Activated CD4-positive, alpha-beta T cell treated with anti-CD3 and anti-CD28 coated beads, Interleukin-2, amount 10 ng/mL, durations not matched to agents 7 days and 5 days (primary cell): ENCODE measurements at regions not wholly inside any gene's neighbourhood (a gene's known extent, or its start where the extent isn't known, plus 50 kb on each side); places are given as distances from the start of the nearest gene placed in this dataset.

Experiments used
- CTCF ChIA-PET: fragments of 350-600 bp; sonication (Branson Sonifier 250); formaldehyde crosslinking; loops from one replicate; lab custom pipeline; 2021; ENCODE audit warnings: antibody characterized with exemption; lab: Charles Lee
- POLR2A ChIA-PET: fragments of 350-600 bp; sonication (Branson Sonifier 250); formaldehyde crosslinking; loops from one replicate; lab custom pipeline; 2021; ENCODE audit warnings: antibody characterized with exemption; lab: Charles Lee
- DNase-seq: peaks from one replicate; pipeline ENCODE4 v3.0.0-alpha.2; 2020
- H3K27ac Mint-ChIP-seq: one replicate; pipeline ENCODE4 v1.8.0; 2021; ENCODE audit warnings: mild to moderate bottlenecking, moderate library complexity, mixed read lengths
- H3K27me3 Mint-ChIP-seq: one replicate; pipeline ENCODE4 v1.8.0; 2021; ENCODE audit warnings: mixed read lengths
- H3K36me3 Mint-ChIP-seq: one replicate; pipeline ENCODE4 v1.8.0; 2021; ENCODE audit warnings: low read depth, mixed read lengths
- H3K4me1 Mint-ChIP-seq: one replicate; pipeline ENCODE4 v1.8.0; 2021; ENCODE audit warnings: mixed read lengths
- H3K4me3 Mint-ChIP-seq: one replicate; pipeline ENCODE4 v1.8.0; 2021; ENCODE audit warnings: mild to moderate bottlenecking, moderate library complexity, mixed read lengths
- H3K9me3 Mint-ChIP-seq: one replicate; pipeline ENCODE4 v1.8.0; 2021; ENCODE audit warnings: mixed read lengths

DNA sequence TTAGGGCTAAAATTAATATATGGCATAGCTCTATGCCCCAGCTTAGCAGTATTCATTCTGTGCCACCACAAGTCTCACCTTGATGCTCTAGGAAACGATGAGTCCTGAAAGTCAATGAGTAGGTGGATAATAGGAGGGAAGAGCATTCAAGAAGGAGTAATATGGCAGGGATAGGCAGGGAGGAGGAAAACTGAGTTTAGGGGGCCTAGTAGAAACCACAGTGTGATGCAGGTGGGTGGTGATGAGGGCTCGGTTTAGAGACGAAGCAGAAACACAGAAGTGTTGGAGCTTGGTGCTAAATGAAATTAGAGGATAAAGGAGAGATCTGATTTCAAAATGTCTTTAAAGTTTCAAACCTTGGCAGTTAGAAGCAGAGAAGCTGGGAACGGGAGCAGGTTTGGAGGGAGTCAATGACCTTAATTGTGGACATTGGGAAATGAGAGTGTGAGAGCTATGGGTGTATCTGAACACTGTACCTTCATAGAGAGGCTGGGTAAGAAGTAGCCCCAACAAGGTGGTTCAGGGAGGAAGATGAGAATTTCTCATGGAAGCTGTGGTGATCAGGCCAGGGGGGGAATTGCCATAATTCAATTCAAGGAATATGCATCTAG lies 144.7 kb upstream of the CPSF6 start:
- CTCF ChIA-PET: interaction anchor here (0.9 to 1.3 kb wide), 2 partner anchors 10 to 17 kb away, joined by 3 read pairs; no protein-coding TSS in a partner anchor
- Mint-ChIP-seq H3K27me3 (peaks cover 15% of the 10 kb centered on the region), H3K9me3 (no peaks in the 10 kb centered on the region), H3K4me3 (no peak overlapping the region), H3K36me3 (no peaks in the 10 kb centered on the region), H3K27ac (no peak overlapping the region), H3K4me1 (no peaks in the 10 kb centered on the region)
- POLR2A ChIA-PET: no interaction called here
- no peak for DNase-seq

GRCh38 chr12:69095765-69096477 lies 143.4 kb upstream of the CPSF6 start:
- ChIA-PET CTCF (interaction anchor here (1.3 kb wide), 2 partner anchors 11 to 18 kb away, joined by 3 read pairs; no protein-coding TSS in a partner anchor), POLR2A (interaction anchor here (0.7 kb wide), 1 partner anchor 381 kb away, joined by 5 read pairs; no protein-coding TSS in a partner anchor)
- H3K4me3 Mint-ChIP-seq: no peak overlapping the region
- no peaks in the 10 kb centered on the region for H3K4me1 Mint-ChIP-seq
- no peaks in the 10 kb centered on the region for H3K9me3 Mint-ChIP-seq
- peaks cover 10% of the 10 kb centered on the region for H3K27me3 Mint-ChIP-seq
- H3K36me3 Mint-ChIP-seq: no peaks in the 10 kb centered on the region
- DNase-seq: no peak
- no peak overlapping the region for H3K27ac Mint-ChIP-seq

- CTCF ChIA-PET: interaction anchor here (1.3 kb wide), 1 partner anchor 10 kb away, joined by 3 read pairs; no protein-coding TSS in a partner anchor
- H3K27ac Mint-ChIP-seq: no peak overlapping the region
These were observed 142.6 kb upstream of the CPSF6 start for GRCh38 chr12:69096669-69097335.

DNA sequence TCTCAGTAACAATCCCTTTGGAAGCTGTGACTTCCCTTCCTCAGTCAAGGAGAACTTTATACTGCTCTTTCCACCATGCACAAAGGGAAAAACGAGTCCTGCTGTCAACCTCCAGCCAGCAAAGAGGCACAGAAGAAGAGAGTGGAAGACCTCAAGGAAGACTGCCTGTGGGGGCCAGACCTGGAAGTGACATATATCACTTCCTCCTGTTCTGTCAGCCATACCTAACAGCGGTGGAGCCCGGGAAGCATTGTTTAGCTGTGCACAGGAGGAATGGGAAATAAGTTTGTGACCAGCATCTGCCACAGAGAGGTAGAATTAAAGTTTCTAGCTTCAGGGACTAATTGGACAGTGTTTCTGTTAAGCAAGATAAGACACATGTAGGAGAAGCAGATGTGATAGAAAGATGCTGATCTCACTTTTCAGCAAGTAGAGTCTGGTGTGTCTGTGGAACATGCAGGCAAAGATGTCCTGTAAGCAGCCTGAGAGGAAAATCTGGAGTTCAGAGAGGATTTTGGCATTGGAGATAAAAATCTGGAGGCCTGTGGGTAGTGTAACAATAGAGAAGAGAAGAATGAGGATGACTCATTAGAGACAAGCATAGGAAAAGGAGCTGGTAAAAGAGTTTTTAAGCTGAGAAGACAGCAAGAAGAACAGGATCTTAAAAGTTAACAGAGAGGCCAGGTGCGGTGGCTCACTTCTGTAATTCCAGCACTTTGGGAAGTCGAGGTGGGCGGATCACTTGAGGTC lies 141.6 kb upstream of the CPSF6 start:
- Mint-ChIP-seq H3K27me3 (peaks cover 5% of the 10 kb centered on the region), H3K4me3 (no peak overlapping the region), H3K9me3 (no peaks in the 10 kb centered on the region), H3K36me3 (no peaks in the 10 kb centered on the region), H3K4me1 (no peaks in the 10 kb centered on the region), H3K27ac (no peak overlapping the region)
- DNase-seq: no peak
- POLR2A ChIA-PET: no interaction called here
- CTCF ChIA-PET: no interaction called here

More at GRCh38 chr12:69096669-69097335, 142.6 kb upstream of the CPSF6 start:
- H3K27me3 Mint-ChIP-seq: peaks cover 10% of the 10 kb centered on the region
- POLR2A ChIA-PET: no interaction called here
- H3K36me3 Mint-ChIP-seq: no peaks in the 10 kb centered on the region
- H3K4me3 Mint-ChIP-seq: no peak overlapping the region
- H3K9me3 Mint-ChIP-seq: no peaks in the 10 kb centered on the region
- no peak for DNase-seq
- H3K4me1 Mint-ChIP-seq: no peaks in the 10 kb centered on the region

DNA sequence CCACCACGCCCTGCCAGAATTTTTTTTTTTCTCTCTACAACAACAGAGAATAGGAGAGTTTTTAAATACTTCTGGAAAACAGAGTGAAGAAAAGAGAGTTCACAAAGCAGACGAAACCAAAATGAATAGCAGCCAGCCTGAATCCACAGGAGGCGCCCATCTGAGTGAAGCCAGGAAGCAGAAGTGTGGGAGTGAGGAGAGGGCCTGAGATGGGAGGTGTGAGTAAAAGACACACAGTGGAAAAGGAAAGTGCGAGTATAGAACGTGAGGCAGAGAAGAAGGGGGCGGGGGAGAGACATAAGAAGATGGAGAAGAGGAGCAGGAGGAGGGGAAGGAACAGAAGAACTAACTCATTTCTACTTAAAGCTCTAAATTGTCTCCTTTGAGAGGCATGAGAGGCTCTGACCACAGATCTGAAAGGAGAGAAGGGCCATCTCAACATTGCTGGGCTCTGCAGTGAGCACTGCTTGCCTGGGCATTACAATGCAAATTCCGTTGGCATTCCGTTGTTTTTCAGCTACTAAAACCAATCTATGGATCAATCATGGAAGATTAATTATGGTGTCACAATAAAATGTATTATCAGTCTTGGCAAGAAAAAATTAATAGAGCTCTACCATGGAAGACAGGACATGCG lies 140.1 kb upstream of the CPSF6 start:
- ChIA-PET CTCF (interaction anchor here (0.6 kb wide), 1 partner anchor 140 kb away, joined by 3 read pairs; no protein-coding TSS in a partner anchor), POLR2A (no interaction called here)
- no peak for DNase-seq

GRCh38 chr12:69101505-69101904 lies 137.9 kb upstream of the CPSF6 start:
- no peaks in the 10 kb centered on the region for H3K36me3 Mint-ChIP-seq
- H3K4me1 Mint-ChIP-seq: no peaks in the 10 kb centered on the region
- POLR2A ChIA-PET: no interaction called here
- no peak overlapping the region for H3K4me3 Mint-ChIP-seq
- CTCF ChIA-PET: no interaction called here
- H3K27me3 Mint-ChIP-seq: no peaks in the 10 kb centered on the region
- H3K9me3 Mint-ChIP-seq: no peaks in the 10 kb centered on the region
- DNase-seq: no peak
- H3K27ac Mint-ChIP-seq: no peak overlapping the region

More for the DNA sequence above, 140.1 kb upstream of the CPSF6 start:
- no peak overlapping the region for H3K27ac Mint-ChIP-seq
- no peaks in the 10 kb centered on the region for H3K4me1 Mint-ChIP-seq
- H3K36me3 Mint-ChIP-seq: no peaks in the 10 kb centered on the region
- no peak overlapping the region for H3K4me3 Mint-ChIP-seq
- H3K9me3 Mint-ChIP-seq: no peaks in the 10 kb centered on the region
- H3K27me3 Mint-ChIP-seq: no peaks in the 10 kb centered on the region

GRCh38 chr12:69102856-69103255 lies 136.5 kb upstream of the CPSF6 start:
- POLR2A ChIA-PET: no interaction called here
- Mint-ChIP-seq H3K27me3 (no peaks in the 10 kb centered on the region), H3K27ac (no peak overlapping the region), H3K4me3 (no peak overlapping the region), H3K4me1 (no peaks in the 10 kb centered on the region), H3K9me3 (no peaks in the 10 kb centered on the region), H3K36me3 (no peaks in the 10 kb centered on the region)
- CTCF ChIA-PET: no interaction called here
- DNase-seq: no peak

DNA sequence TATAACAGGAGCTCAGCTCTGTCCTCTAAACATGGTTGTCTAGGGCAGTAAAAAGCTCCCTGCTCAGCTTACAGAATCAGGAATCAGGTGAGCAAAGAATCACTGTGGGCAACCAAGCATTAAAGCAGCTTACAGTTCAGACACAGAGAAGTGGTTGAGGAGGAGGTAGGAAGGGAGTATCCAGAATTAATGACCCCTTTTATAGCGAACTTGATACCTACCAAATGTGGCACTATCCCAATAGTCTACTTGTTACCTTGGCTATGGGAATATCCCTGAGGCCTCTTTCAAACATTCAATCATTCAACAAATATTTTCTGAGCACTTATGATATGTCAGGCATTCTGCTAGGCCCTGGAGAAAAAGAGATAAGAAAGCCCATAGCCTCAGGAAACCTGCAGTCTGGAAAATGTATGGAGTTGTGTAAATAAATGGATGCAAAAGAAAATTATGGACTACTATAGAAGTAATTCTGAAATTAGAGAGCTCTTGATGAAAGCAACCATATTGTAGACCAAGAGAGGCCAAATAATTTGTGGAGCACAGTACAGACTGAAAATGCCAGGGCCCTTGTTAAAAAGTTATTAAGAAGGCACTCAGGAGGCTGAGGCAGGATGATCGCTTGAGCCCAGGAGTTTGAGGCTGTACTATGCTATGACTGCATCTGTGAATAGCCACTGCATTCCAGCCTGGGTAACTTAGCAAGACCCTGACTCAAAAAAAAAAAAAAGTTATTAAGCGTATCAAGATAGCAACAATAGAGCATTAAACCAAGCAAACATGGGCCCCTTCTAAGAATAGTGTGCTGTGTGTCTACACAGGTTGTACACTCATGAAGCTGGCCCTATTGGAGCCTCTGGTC lies 134.0 kb upstream of the CPSF6 start:
- ChIA-PET POLR2A (no interaction called here), CTCF (interaction anchor here (0.7 to 1.5 kb wide), 3 partner anchors 10 to 274 kb away, joined by 3 read pairs; no protein-coding TSS in a partner anchor)
- no peaks in the 10 kb centered on the region for H3K4me1 Mint-ChIP-seq
- no peaks in the 10 kb centered on the region for H3K9me3 Mint-ChIP-seq
- H3K4me3 Mint-ChIP-seq: no peak overlapping the region
- no peaks in the 10 kb centered on the region for H3K36me3 Mint-ChIP-seq
- no peaks in the 10 kb centered on the region for H3K27me3 Mint-ChIP-seq
- no peak for DNase-seq
- no peak overlapping the region for H3K27ac Mint-ChIP-seq

DNA sequence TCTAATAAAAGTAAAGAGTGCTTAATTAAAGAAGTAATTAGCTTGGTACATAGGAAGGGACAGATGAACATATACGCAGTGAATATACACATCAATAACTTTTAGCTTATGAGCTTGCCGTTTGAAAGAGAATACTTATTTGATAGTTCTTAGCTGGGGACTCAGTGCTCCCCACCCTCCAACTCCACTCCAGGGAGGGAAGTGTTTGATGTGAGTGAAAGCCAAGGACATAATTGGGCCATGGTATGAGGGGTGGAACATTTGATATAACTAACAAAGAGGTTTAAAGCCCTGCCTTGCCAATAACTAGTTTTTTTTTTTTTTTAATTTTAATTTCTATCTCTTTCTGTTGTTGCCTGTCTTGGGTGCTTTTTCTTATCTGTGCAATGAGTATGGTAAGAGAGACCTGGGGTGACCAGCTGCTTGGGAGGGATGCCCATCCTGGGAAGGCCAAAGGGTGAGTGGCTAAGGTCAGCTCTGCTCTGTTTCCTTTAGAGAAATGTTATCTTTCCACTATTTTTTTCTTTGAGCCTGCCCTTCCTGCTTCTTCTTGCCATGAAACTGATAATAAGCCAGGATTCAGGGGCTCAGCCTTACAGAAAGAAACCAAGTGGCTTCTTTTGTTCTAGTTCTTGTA lies 132.8 kb upstream of the CPSF6 start:
- H3K27me3 Mint-ChIP-seq: no peaks in the 10 kb centered on the region
- no peaks in the 10 kb centered on the region for H3K9me3 Mint-ChIP-seq
- no peak overlapping the region for H3K27ac Mint-ChIP-seq

GRCh38 chr12:69107541-69107940 lies 131.8 kb upstream of the CPSF6 start:
- Mint-ChIP-seq H3K4me3 (no peak overlapping the region), H3K9me3 (no peaks in the 10 kb centered on the region), H3K4me1 (no peaks in the 10 kb centered on the region), H3K36me3 (no peaks in the 10 kb centered on the region), H3K27ac (no peak overlapping the region), H3K27me3 (no peaks in the 10 kb centered on the region)
- no peak for DNase-seq
- ChIA-PET CTCF (interaction anchor here (1.0 to 1.3 kb wide), 2 partner anchors 16 to 48 kb away, joined by 3 to 4 read pairs; no protein-coding TSS in a partner anchor), POLR2A (no interaction called here)

More for the DNA sequence above, 132.8 kb upstream of the CPSF6 start:
- H3K4me1 Mint-ChIP-seq: no peaks in the 10 kb centered on the region
- no peak for DNase-seq
- no peaks in the 10 kb centered on the region for H3K36me3 Mint-ChIP-seq
- H3K4me3 Mint-ChIP-seq: no peak overlapping the region
- CTCF ChIA-PET: interaction anchor here (0.6 to 1.3 kb wide), 2 partner anchors 10 to 17 kb away, joined by 3 to 4 read pairs; no protein-coding TSS in a partner anchor
- POLR2A ChIA-PET: no interaction called here

- CTCF ChIA-PET: interaction anchor here (1.0 kb wide), 1 partner anchor 48 kb away, joined by 3 read pairs; no protein-coding TSS in a partner anchor
- Mint-ChIP-seq H3K9me3 (no peaks in the 10 kb centered on the region), H3K4me1 (no peaks in the 10 kb centered on the region), H3K27ac (no peak overlapping the region), H3K4me3 (no peak overlapping the region), H3K36me3 (no peaks in the 10 kb centered on the region), H3K27me3 (no peaks in the 10 kb centered on the region)
- POLR2A ChIA-PET: no interaction called here
- no peak for DNase-seq
These were observed 131.3 kb upstream of the CPSF6 start for GRCh38 chr12:69108037-69108436.
